Activated CD4-positive, CD25-positive, alpha-beta regulatory T cell treated with anti-CD3 and anti-CD28 coated beads, Interleukin-2, amount 50 U/mL, for 72 hours (primary cell): ENCODE measurements at regions not wholly inside any gene's neighbourhood (a gene's known extent, or its start where the extent isn't known, plus 50 kb on each side); places are given as distances from the start of the nearest gene placed in this dataset.

Experiments
- DNase-seq: peaks from one replicate; pipeline ENCODE4 v3.0.0; 2021

DNA sequence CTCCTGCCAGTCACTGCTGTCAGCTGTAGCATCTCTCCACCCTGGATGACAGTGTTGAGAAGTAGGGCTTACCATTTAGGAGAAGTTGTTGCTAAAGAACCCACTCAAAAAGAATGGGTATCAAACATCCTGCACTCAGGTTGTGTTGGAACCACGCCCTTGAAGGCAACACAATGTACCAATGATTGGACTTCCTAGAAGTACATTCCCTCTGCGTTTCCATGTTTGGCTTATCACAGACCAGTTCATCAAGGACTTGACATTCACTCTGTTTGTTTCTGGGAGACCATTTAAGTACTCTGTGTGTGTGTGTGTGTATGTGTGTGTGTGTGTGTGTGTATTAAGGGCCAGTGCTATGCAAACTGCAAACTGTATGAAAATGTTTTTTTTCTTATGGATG lies 200.6 kb upstream of the GATB start:
- DNase-seq: no peak

DNA sequence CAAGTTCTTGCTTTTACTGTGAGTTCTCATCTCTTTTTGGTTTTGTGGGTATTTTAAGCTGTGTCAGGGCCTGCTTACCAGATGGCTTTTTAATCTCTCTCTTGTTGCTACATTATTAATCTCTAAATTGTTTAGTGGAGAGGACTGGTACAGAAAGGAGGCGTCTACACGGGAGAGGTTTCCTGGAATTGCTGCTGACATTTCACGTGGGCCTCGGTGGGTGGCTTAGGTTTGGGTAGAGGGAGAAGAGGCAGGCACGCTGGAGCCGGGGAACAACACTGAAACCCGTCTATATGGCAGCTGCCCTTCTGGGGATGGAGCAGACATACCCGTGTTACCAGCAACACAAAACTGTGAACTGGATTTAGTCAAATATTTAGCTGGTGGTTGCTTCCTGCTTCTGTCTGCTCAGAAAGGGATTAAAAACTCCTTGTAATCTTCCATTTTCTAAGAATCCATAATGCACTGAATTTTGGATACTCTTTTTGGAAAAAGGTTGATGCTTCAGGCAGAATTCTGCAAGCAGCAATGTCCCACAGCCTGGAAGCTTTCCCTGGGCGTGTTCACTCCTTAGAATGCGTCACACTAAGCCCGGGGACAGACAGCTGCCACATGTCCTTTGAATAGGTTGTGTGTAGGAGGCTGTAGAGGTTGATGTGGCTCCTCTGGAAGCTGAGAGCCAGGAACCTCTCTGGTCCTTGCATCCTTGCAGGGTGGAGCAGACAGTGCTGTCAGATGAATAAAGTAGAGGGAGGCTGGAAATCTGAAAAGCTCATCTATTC lies 199.8 kb upstream of the GATB start:
- DNase-seq: no peak

DNA sequence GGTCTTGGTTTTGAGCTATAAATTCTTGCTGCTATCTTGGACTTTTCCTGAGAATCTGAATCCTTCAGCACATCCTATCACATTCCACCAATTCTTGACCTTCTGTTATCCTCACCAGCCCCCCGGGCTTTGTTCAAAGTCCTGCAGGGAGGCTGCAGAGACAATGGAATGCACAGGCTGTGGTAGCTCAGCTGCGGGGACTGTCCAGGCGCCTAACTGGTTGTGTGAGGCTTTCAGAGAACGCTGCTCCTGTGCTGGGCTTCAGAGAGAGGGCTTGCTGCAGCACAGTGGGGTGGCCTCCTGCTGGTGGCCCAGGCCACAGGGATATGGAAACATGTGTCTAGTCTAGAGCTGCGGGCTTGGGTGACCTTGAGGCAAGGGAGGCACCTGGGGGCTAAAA lies 196.3 kb upstream of the GATB start:
- DNase-seq: no peak

DNA sequence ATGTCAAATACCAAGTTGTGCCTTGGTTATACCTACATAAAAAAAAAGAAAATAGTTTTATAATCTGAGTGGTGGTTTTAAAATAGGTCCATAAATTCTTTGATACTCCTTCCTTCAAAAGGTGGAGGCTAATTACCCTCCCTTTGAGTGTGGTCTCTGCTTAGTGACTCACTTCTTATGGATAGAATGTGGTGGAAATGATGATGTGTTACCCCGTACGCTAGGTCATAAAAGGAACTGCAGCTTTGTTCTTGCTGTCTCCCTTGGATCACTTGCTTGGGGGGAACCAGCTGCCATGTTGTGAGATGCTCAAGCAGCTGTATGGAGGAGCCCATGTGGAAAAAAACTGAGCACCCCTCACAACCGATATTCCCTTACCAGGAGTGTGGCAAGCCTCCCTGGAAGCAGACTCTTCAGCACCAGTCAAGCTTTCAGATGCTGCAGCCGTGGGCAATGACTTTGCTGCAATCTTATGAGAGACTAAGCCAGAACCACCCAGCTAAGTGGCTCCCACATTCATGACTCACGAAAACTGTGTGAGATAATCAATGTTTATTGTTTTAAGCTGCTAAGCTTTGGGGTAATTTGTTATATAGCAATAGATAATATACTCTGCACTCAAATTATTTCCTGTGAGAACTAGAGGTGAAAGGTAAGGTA lies 195.0 kb upstream of the GATB start:
- DNase-seq: no peak

DNA sequence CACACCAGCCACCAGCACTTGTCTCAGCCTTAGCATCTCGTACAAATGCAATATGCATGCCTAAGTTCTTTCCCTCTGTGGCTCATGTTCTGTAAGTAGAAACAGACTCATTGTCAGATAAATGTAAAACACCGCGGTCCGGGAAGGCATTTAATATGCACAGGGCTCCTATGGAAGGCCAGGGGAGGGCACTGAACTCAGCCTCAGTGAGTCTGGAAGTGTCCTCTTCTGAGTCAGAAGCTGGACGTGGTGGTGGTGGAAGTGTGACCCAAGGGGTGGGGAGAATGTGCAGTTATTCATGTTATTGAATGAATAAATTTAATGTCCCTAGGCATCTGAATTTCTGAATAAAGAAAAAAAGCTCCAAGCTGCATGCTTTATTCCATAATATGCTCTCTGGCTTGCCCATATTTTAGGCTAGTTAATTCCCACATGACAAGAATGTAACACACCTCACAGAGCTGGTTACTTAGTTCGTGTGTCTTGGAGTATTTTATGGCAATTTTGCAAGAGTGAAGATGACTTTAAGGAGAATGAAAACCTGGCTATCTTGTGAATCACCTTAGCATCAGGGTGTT lies 193.1 kb upstream of the GATB start:
- no peak for DNase-seq

DNA sequence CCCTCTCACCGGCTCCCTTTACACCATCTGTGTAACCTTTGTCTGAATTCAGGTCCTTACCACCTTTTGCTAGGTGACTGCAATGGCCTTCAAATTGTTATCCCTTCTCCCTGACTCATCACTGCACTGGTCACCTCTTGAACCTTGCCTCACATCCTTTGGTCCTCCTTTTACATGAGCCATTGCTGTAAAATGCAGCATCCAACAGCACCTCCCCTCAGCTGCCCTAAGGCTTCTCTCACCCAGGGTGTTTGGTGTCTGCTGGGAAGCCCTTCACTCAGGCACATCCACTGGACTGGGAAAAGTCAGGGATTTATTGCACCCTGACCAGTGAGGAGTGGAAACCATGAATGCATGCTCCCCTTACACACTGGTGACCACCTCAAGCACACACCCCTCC lies 192.5 kb upstream of the GATB start:
- DNase-seq: no peak

DNA sequence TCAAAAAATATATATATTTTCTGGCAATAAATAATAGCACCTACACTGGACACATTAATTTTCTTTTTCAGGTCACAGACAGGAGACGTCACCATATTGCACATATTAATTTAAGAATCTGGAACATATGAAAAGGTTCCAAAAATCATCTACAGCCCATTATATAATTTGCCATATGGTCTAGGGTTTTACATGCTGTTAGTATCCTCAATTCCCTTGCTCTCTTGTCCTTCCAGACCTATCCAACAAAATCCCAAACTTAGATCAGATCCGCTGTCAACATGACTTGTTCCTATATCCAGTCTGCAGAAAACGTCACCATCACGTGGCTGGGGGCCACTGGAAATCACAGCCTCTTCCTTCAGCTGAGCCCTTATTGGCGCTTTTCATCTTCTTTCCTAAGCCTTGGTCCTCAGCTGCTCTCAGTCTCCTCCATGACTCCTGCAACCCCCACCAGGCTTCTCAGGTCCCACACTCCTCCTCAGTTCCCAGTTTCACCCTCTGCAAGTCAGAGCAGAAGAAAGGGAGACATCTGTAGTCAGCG lies 192.0 kb upstream of the GATB start:
- no peak for DNase-seq

DNA sequence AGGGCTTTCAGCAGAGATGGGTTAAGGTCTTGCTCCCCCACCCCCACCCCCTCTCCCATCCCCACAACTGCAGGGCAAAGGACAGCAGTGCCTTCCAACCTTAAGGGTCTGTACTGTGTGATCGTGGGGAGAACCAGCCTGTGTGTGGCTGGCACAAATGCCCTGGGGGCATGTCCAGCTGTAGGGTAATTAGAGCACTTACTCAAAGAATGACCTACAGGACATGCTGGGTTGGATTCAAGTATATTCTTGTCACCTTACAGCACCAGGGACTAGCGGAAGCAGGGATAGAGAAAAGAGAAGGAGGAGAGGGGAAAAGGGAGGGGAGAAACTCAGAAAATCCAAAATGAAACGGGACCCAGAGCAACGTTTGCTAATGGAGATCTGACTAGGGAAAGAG lies 191.3 kb upstream of the GATB start:
- DNase-seq: no peak

DNA sequence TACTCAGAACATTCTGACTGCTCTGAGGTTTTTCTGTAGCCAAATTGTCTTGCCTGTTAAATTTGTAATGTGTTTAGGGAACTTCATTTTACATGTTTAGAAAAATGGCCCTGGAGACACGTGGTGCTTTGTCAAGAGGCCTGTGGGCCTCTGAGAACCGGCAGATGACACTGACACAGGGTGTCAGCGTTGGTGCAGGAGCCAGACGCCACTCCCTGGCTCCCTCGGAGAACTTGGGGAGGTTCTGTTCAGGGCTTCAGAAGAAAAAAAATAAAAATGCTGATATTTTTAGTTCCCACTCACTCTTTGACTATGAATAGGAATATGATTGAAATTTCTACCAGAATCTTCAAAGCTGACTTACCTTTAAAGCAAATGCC lies 190.9 kb upstream of the GATB start:
- DNase-seq: no peak

DNA sequence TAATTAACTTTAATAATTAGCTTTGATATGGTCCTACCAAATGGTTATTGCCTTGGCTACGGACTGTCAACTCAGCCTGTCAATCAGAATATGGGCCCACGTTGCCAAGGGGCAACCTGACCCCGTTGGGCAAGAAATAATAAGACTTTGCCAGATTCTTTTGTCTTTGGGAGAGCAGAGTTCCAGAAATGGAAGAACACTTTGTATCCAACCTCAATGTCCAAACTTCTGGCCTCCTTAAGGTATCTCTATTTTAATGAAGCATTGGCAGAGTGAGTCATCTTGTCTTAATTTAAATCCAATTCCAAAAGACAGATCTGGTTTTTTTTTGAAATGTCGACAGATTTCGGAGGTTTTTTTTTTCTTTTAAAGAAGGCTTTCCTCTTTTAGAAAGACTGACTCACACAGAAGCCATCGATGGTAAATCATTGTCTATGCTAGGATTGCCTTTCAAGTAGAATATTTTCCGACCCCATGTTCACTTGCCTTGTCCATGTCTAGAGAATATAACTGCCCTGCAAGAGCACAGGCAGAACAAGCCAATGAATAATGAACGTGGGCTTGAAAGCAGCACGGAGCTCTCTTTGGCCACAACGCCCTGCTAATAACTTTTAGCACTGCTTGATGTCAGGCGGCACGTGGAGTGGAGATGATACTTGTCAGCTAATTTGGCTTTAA lies 190.3 kb upstream of the GATB start:
- no peak for DNase-seq

DNA sequence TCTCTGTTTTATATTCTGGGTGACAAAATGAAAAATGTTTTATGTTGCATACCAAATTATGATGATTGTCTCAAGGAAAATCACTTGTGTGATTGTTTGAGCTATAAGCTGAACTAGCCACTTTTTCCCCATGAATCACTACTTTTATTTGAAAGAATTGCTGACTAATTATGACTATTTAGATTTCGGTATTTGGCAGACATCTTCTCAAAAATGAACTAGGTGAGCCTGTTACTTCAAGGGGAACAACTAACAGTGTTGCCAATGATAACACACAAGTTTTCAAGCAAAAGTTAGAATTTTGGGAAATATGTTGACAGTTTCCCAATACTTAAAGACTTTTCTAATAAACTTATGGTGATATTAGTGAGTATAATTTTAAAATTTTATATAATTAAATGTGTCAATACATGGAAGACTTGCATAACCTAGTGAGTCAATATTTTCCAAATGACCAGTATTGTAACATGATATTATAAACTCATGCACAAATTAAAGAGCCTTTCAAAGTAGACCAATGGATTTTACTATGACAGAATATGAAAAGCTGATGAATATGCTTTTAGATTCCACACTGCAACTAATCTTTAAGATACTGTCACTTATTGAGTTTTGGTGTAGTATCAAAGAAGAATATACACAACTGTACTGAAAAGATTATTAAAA lies 187.7 kb upstream of the GATB start:
- DNase-seq: no peak

DNA sequence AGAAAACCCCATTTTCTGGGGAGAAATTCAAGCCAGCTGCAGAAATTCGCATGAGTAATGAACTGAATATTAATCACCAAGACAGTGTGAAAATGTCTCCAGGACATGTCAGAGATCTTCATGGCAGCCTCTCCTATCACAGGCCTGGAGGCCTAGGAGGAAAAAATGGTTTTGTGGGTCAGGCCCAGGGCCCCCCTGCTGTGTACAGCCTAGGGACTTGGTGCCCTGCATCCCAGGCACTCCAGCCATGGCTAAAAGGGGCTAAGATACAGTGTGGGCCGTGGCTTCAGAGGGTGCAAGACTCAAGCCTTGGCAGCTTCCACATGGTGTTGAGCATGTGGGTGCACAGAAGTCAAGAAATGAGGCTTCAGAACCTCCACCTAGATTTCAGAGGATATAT lies 185.9 kb upstream of the GATB start:
- no peak for DNase-seq

DNA sequence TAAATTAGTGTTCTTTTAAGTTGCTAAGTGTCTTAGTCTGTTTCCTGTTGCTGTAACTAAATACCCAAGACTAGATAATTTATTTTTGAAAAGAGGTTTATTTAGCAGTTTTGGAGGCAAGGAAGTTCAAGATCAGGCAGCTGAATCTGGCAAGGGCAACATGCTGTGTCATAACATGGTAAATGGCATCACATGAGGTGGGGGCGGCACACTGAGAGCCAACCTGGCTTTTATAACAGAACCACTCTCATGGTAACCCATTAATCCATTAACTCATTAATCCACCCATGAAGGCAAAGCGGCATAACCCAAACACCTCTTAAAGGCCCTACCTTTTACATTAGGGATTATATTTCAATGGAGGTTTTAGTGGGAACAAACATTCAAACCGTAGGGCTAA lies 182.2 kb upstream of the GATB start:
- DNase-seq: no peak

DNA sequence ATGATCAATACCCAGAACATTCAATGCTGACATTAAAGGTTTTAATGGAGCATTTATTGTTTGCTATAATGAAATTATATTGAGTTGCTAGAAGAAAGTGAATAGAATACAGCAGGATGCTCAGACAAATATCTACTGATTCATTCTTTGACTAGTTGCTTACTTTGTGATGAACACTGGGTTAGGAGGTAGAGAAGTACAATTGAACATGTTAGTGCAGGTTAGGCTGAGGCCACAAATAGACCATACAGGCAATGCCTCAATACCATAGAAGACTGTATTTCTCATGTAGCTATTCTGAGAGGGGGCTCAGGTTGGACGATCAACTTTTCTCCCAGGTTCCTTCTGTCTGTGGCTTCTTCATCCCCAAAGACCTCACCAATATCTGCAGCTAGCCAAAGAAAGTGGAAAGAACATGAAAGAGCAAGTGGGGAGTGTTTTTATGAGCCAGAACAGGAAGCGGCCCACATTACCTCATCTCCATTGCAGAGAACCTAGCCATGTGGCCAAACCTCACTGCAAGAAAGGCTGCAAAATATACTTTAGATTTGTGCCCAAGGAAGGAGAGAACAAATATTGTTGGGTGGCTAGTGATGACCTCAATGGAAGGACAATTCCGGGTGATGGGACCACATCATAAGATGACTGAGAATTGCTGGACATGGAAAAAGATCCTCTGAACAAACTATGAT lies 180.3 kb upstream of the GATB start:
- DNase-seq: no peak

DNA sequence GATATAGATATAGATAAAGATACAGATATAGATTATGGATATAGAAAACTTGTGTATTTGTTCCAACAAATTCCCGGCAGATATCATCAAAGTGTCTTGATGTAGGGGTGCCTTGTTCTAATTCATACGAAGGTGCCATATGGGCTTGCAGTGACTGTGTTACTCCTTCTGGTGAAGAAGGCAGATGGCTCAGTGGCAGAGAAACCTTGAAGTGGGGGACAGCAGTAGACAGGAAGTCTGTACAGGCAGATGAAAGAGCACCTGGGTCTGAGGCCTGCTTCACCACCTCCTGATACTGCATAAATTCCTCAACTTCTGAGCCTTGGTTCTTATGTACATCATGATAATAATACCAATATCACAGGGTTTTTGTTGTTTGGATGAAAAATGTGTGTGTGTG lies 179.5 kb upstream of the GATB start:
- no peak for DNase-seq

DNA sequence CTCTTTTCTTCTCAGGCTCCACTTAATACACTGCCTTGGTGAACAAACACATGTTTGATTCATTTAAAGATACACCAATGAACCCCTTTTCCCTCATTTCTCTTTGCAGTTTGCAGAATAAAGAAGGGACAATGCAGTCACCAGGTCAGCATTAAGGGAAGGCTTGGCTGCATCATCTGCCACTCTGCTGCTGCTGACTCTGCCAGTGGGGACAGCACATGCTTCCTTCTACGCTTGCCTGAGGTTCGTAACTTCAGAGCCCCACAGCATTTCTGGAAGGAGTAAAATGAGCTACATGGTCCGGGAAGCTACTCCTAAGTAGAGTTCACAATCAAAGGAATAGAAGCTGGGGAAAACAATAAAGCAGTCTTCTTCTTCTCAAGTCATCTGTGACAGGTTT lies 178.9 kb upstream of the GATB start:
- no peak for DNase-seq

DNA sequence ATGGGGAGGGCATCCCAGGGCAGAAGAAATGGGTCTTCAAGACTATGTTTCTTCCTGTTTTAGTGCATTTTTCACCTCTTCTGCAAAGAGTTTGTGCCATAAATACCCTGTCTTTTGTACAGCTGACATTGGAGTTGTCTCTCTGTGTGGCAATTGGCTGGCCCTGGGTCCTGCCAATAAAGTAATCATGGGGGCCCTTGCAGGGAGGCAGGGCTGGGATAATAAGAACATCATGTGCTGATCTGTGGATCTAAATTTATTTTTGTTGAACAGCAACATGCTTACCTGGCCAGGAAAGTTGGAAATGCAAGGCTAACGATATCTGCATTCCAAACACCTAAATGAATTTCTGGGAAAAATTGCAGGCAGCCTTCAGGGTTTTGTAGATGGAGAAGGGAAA lies 174.6 kb upstream of the GATB start:
- DNase-seq: no peak

DNA sequence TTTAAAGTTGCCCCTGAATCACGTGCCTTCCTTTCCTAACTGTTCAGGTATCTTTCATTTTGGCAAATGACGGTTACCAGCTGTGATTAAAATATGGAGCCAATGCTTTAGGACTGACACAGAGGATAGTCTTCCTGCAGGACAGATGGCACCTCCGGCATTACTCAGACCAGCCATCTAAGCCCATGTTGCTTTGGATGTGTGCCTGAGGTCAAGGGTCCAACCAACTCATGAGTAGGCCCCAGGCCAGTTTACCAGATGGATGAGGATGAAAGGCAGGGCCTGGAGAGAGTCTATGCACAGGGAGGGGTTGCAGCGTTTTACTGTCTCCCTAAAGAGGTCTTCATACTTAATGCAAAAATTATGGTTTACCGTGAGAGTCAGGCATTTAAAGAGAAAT lies 174.0 kb upstream of the GATB start:
- no peak for DNase-seq

DNA sequence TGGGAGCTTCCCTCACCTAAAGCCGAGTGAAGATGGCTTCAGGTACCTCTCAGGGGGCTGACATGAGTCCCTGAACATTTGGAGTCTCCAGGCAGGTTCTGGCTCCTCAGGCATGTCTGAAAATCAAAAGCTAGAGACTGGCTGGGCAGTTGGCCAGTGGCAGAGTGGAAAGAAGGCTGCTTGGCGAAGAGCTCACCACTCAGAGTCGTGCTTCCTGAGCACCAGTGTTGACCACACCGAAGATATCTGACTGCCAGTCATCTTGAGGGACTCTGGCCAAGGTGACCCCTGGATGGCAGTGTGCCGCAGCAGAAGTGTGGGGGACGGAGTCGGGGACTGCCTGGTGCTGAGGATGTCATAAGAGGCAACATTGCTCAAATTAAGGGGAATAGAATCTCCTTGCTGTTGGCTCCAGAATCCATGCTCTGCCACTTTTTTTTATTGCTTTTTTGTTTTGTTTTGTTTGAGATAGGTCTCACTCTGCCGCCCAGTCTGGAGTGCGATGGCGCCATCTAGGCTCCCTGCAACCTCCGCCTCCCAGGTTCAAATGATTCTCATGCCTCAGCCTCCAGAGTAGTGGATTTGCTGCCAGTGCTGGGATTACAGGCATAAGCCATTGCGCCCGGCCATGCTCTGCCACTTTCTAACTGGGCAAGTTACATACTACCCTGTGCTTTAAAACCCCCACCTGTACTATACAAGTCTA lies 172.5 kb upstream of the GATB start:
- no peak for DNase-seq

DNA sequence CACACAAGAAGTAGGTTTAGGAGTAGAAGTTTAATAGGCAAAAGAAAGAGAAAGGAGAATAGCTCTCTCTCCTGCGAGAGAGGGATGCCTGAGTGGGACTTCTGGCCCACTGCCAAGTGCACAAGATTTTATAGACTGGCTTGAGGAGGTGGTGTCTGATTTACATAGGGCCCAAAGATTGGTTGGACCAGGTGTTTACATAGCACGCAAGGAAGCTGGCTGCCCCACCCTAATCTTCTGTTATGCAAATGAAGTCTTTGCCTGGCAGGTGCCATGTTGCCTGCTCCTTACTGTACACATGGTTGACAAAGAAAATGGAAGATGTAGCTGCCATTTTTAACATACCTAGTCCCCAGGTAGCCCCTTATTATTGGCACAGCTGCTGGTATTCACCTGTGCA lies 170.8 kb upstream of the GATB start:
- DNase-seq: no peak

DNA sequence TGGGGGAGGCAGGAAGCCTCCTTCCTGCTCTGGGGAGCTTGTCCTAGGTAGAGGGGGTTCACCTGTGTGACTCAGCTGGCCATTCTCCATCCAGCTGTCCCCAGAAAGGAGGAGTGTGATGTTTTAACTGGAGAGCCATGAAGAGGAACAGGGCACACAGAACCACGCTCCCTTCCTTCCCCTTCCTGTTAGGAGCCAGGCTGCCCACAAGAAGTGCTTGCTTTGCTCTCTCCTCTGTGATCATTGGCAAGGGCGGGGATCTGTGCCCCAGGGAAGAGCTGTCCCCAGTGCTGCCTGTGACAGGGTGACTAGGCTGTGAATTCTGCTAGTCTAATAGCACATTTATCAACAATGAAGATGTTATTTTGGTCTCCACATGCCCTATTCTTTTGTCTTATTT lies 169.6 kb upstream of the GATB start:
- DNase-seq: no peak

DNA sequence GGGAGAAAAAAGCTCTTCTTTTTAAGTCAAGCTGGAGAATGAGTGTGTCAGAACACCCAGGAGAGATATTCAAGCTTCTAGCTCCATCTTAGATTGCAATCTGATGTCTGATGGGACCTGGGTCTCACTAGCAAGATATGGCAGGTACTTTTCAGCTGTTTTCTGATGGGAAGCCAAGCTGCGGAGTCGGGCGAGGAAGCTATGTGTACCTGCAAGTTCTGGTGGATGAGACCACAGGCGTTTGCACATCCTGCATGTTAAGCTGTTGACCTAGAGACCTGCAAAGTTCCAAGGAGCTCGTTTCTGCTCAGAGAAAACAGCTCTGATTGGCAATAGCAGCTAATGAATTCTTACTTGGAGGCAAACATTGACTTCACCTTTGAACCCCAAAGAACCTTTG lies 167.3 kb upstream of the GATB start:
- no peak for DNase-seq
